NT2/D1 (cell line): ENCODE measurements at regions not wholly inside any gene's neighbourhood (a gene's known extent, or its start where the extent isn't known, plus 50 kb on each side); places are given as distances from the start of the nearest gene placed in this dataset.

Experiments used
- SUZ12 ChIP-seq: IDR thresholded peaks from 2 replicates; pipeline ENCODE4 v1.6.1; 2011; ENCODE audit not compliant: insufficient read length, insufficient read depth; ENCODE audit errors: extremely low read depth
- YY1 ChIP-seq: IDR thresholded peaks from 2 replicates; pipeline ENCODE4 v1.6.1; 2011; ENCODE audit not compliant: insufficient read length, insufficient read depth
- ZNF274 ChIP-seq: IDR thresholded peaks from 2 replicates; pipeline ENCODE4 v1.6.1; 2011; ENCODE audit warnings: mild to moderate bottlenecking, low read depth, low read length

DNA sequence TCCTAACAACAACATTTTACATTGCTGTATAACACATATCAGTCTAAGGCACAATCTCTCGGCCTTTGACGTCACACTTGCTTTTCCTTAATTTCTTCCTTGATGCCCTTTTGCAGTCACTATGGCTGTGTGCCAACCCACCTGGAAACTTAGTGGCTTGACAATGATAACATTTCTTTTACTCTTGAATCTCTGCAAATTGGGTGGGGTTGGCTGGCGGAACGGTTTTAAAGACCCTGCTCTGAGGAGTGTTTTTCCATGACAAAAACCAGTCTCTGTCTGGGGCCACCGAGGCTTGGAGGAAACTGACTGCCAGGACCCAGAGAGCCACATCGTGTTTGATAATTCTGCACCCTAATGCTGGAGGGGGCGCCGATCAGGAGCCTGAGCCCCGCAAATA is 115.6 kb downstream of the KLF13 start:
- no peak for TF ChIP-seq ZNF274
- no peak for TF ChIP-seq YY1
- TF ChIP-seq SUZ12 = no peak
